Mesothelial cell of epicardium (in vitro differentiated cells): ENCODE measurements at regions not wholly inside any gene's neighbourhood (a gene's known extent, or its start where the extent isn't known, plus 50 kb on each side); places are given as distances from the start of the nearest gene placed in this dataset.

Experiments
- DNase-seq, 2 experiments: peaks; one replicate each; pipeline ENCODE4 v3.0.0; 2021; ENCODE audit warnings: low spot score in 2 of 2; ENCODE audit not compliant: unreplicated experiment in 2 of 2
- H3K27ac Mint-ChIP-seq: 2 replicates; pipeline ENCODE4 v1.8.0; 2021; ENCODE audit warnings: mixed read lengths
- H3K27me3 Mint-ChIP-seq: 2 replicates; pipeline ENCODE4 v1.8.0; 2021; ENCODE audit warnings: low read depth, mixed read lengths
- H3K36me3 Mint-ChIP-seq: 2 replicates; pipeline ENCODE4 v1.8.0; 2021; ENCODE audit warnings: mixed read lengths
- H3K4me1 Mint-ChIP-seq: 2 replicates; pipeline ENCODE4 v1.8.0; 2021; ENCODE audit warnings: mixed read lengths
- H3K4me3 Mint-ChIP-seq: 2 replicates; pipeline ENCODE4 v1.8.0; 2021; ENCODE audit warnings: mild to moderate bottlenecking, moderate library complexity, mixed read lengths
- H3K9me3 Mint-ChIP-seq: 2 replicates; pipeline ENCODE4 v1.8.0; 2021; ENCODE audit warnings: mixed read lengths
- CTCF ChIP-seq: fragments of 200-600 bp; sonication (generic); IDR thresholded peaks from one replicate; pipeline ENCODE4 v1.5.0; 2021; ENCODE audit warnings: antibody characterized with exemption; ENCODE audit not compliant: unreplicated experiment

DNA sequence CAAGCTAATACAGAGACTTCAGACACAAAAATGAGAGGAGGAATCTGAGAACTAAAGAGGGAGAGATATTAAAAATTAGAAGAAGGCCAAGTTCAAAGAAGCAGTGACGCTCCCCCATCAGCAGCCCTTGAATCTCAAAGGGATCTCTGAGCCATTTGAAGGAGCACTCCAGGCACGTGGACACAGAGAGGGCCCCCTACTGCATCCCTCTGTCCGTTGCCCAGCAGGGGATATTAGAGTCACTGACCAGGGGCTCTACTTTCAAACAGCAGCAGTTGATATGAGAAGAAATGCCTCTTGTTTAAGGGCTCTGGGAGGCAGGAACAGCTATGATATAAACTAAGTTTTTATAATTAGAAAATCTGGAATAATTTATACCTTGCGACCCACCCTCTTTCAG, 479.0 kb upstream of the SALL1 start:
- H3K27me3 Mint-ChIP-seq, result peaks cover 8% of the 10 kb centered on the region
- no peaks in the 10 kb centered on the region for H3K9me3 Mint-ChIP-seq
- H3K36me3 Mint-ChIP-seq, result no peaks in the 10 kb centered on the region
- no peak for TF ChIP-seq CTCF
- DNase-seq, result no peak
- H3K27ac Mint-ChIP-seq, result no peak overlapping the region
- no peak overlapping the region for H3K4me3 Mint-ChIP-seq
- peaks cover 9% of the 10 kb centered on the region for H3K4me1 Mint-ChIP-seq

GRCh38 chr16:51629576-51629975, 478.5 kb upstream of the SALL1 start:
- H3K27ac Mint-ChIP-seq, result no peak overlapping the region
- no peak overlapping the region for H3K4me3 Mint-ChIP-seq
- DNase-seq, result no peak
- TF ChIP-seq CTCF, result no peak
- H3K36me3 Mint-ChIP-seq, result no peaks in the 10 kb centered on the region
- H3K27me3 Mint-ChIP-seq, result peaks cover 7% of the 10 kb centered on the region
- peaks cover 8% of the 10 kb centered on the region for H3K4me1 Mint-ChIP-seq
- H3K9me3 Mint-ChIP-seq, result no peaks in the 10 kb centered on the region

DNA sequence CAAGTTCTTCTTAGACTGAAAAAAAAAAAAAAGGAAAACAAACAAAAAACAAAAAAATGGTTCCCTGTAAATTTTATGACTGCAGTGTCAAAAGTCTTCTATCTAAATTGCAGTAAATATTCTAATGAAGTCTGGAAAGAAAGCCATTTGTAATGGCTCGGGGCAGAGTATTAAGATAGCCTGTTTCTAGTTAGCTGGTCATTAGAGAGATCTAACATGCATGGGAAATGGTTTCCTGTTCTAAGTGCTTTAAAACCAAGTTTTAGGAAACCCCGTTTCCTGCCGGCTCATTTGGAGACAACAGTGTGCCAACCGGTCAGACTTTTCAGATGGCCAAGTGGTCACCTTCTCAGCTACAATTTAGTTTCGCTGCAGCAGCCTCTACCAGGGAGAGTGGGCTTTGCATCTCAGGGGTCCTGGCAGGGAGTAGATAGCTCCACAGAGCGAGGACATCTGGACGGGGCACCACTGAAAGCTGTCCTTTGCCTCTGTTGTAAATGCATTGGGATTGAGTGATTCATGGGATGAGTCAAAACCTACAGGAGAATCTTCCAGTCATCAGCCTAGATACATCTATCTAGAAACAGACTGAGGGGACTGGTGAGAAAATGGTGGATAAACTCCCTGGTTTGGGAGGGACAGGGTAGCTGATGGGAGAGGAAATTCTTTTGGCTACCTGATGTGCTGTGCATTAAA, 473.2 kb upstream of the SALL1 start:
- H3K36me3 Mint-ChIP-seq, result no peaks in the 10 kb centered on the region
- H3K4me3 Mint-ChIP-seq, result no peak overlapping the region
- TF ChIP-seq CTCF, result no peak
- H3K27me3 Mint-ChIP-seq, result peaks cover 8% of the 10 kb centered on the region
- no peaks in the 10 kb centered on the region for H3K9me3 Mint-ChIP-seq
- H3K4me1 Mint-ChIP-seq, result no peaks in the 10 kb centered on the region
- H3K27ac Mint-ChIP-seq, result no peak overlapping the region
- no peak for DNase-seq

GRCh38 chr16:51621610-51622009, 470.5 kb upstream of the SALL1 start:
- TF ChIP-seq CTCF, result no peak
- no peak overlapping the region for H3K27ac Mint-ChIP-seq
- DNase-seq, result no peak
- peaks cover 13% of the 10 kb centered on the region for H3K27me3 Mint-ChIP-seq
- H3K9me3 Mint-ChIP-seq, result no peaks in the 10 kb centered on the region
- no peaks in the 10 kb centered on the region for H3K4me1 Mint-ChIP-seq
- H3K36me3 Mint-ChIP-seq, result no peaks in the 10 kb centered on the region
- H3K4me3 Mint-ChIP-seq, result no peak overlapping the region

GRCh38 chr16:51615141-51615540, 464.1 kb upstream of the SALL1 start:
- Mint-ChIP-seq H3K27ac (no peak overlapping the region), H3K9me3 (no peaks in the 10 kb centered on the region), H3K27me3 (peaks cover 11% of the 10 kb centered on the region), H3K4me3 (no peak overlapping the region), H3K36me3 (no peaks in the 10 kb centered on the region), H3K4me1 (no peaks in the 10 kb centered on the region)
- TF ChIP-seq CTCF, result no peak
- DNase-seq, result no peak
